ENCODE measurements at regions not wholly inside any gene's neighbourhood (a gene's known extent, or its start where the extent isn't known, plus 50 kb on each side); places are given as distances from the start of the nearest gene placed in this dataset.

DNA sequence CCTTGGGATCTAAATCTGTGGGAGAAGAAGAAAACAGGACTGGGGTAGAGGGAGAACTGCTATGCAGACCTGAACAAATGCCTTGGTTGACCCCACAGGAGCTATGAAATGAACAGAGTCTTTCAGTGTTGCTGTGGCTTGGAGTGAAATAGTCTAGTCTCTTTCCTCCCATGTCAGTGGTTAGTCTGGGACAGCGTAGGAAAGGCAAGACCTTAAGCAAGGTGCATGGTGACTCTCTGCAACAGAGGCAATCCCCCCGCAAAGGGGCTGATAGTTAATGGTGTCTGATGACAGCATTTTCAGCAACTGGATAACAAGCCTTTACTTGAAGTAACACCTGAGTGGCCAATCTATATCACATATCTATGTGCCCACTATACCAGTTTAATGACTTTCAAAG lies 62.3 kb downstream of the ARL4A start:
- no peak overlapping the region for H3K27ac ChIP-seq
- intact Hi-C loops (cut with DNase I; ENCODE audit: low total_unique reads): no loop called here
- no peaks in the 10 kb centered on the region for H3K9me3 ChIP-seq
- H3K4me1 ChIP-seq: no peaks in the 10 kb centered on the region
- H3K4me3 ChIP-seq: no peak overlapping the region
- no peak for DNase-seq
- WGBS, 5 donors: 92 to 100% (median 97%) methylated on average over 2 of the region's 2 CpGs
- no peaks in the 10 kb centered on the region for H3K36me3 ChIP-seq
- TF ChIP-seq POLR2AphosphoS5 (IDR thresholded peaks at IDR 0.05) (no peak), POLR2A (IDR thresholded peaks at IDR 0.05) (no peak), CTCF (IDR thresholded peaks at IDR 0.05) (no peak), EP300 (IDR thresholded peaks at IDR 0.05) (no peak)
- H3K27me3 ChIP-seq: no peaks in the 10 kb centered on the region

DNA sequence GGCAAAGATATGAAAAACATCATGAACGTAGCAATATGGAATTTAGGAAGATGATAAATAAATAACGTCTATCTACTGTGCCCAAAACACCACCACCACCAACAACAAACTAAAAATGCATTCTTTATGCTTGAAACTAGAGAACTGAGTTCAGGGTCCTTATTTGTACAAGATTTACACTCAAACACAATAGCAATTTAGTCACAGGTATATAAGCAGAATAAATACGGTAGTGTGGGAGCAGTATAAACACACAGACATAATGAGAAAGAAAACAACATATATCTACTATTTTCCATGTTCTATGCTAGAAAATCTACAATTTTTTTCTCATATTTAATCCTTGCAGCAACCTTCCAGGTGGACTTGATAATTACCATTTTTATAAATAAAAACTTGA lies 64.3 kb downstream of the ARL4A start:
- intact Hi-C loops (cut with DNase I; ENCODE audit: low total_unique reads): no loop called here
- Histone ChIP-seq H3K27ac (no peak overlapping the region), H3K4me1 (no peaks in the 10 kb centered on the region), H3K36me3 (no peaks in the 10 kb centered on the region), H3K27me3 (no peaks in the 10 kb centered on the region), H3K9me3 (no peaks in the 10 kb centered on the region), H3K4me3 (no peak overlapping the region)
- DNase-seq: no peak
- WGBS, 5 donors: 74 to 84% (median 81%) methylated on average over 3 of the region's 3 CpGs
- TF ChIP-seq CTCF (IDR thresholded peaks at IDR 0.05) (no peak), EP300 (IDR thresholded peaks at IDR 0.05) (no peak), POLR2AphosphoS5 (IDR thresholded peaks at IDR 0.05) (no peak)

DNA sequence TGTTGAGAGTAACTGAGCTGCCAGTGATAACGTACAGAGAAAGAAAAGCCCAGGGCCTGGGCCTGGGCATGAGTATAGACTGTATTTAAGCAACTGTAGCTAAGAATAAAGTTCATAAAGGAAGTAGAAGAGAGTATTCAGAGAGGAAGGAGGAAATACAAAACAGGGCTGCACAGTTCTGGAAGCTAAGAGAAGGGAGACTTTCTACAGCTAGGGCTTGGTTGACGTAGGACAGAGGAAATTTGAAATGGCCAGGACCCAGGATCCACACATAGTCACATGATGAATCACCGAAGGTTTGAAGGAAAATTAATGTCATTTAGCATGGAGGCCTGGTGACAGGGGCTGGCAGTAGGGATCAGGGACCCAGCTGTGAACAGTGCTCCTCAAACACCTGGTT lies 66.7 kb downstream of the ARL4A start:
- Histone ChIP-seq H3K4me3 (no peak overlapping the region), H3K27ac (no peak overlapping the region), H3K36me3 (no peaks in the 10 kb centered on the region), H3K27me3 (no peaks in the 10 kb centered on the region), H3K4me1 (peaks cover 0 to 5% (median 0%) of the 10 kb centered on the region in 4 donors), H3K9me3 (no peaks in the 10 kb centered on the region)
- 81 to 87% (median 83%) methylated on average over 3 of the region's 3 CpGs for WGBS, 5 donors
- no peak for DNase-seq
- no peak for TF ChIP-seq POLR2AphosphoS5 (IDR thresholded peaks at IDR 0.05)
- intact Hi-C loops (cut with DNase I; ENCODE audit: low total_unique reads): no loop called here

GRCh38 chr7:12756821-12757220 lies 69.4 kb downstream of the ARL4A start:
- 78 to 89% (median 85%) methylated on average over 4 of the region's 4 CpGs for WGBS, 5 donors
- DNase-seq: no peak
- no peak overlapping the region for H3K27ac ChIP-seq
- intact Hi-C loops (cut with DNase I; ENCODE audit: low total_unique reads): no loop called here
- peaks cover 0 to 5% (median 0%) of the 10 kb centered on the region in 4 donors for H3K4me1 ChIP-seq
- H3K36me3 ChIP-seq: no peaks in the 10 kb centered on the region
- TF ChIP-seq POLR2A (IDR thresholded peaks at IDR 0.05) (no peak), EP300 (IDR thresholded peaks at IDR 0.05) (no peak), CTCF (IDR thresholded peaks at IDR 0.05) (no peak), POLR2AphosphoS5 (IDR thresholded peaks at IDR 0.05) (no peak)
- H3K9me3 ChIP-seq: no peaks in the 10 kb centered on the region
- no peak overlapping the region for H3K4me3 ChIP-seq
- H3K27me3 ChIP-seq: no peaks in the 10 kb centered on the region

DNA sequence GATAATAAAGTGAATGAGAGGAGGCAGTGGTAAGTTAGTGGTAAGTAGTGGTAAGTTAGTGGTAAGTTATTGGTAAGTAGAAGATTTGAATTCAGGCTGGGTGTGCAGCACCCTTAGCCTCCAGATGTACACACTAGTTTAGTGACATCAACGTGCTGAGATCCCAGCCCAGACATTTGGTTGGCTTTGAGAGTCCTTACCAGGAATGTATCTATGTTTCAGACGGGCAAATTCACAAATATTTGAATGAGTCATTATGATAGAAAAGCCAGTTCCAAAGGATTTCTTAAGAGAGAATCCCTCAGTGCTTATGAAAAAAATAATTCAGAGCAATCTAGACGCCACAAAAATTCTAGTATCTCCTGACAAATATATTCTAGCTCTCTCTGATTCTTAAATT lies 70.0 kb downstream of the ARL4A start:
- 41 to 69% (median 52%) methylated on average over 3 of the region's 3 CpGs for WGBS, 5 donors

More for the DNA sequence above, 70.0 kb downstream of the ARL4A start:
- Histone ChIP-seq H3K4me1 (peaks cover 0 to 5% (median 0%) of the 10 kb centered on the region in 4 donors), H3K36me3 (no peaks in the 10 kb centered on the region), H3K4me3 (no peak overlapping the region), H3K27me3 (no peaks in the 10 kb centered on the region), H3K9me3 (no peaks in the 10 kb centered on the region), H3K27ac (no peak overlapping the region)
- intact Hi-C loops (cut with DNase I; ENCODE audit: low total_unique reads): no loop called here
- TF ChIP-seq EP300 (IDR thresholded peaks at IDR 0.05) (no peak), POLR2AphosphoS5 (IDR thresholded peaks at IDR 0.05) (no peak), CTCF (IDR thresholded peaks at IDR 0.05) (no peak), POLR2A (IDR thresholded peaks at IDR 0.05) (no peak)
- no peak for DNase-seq

Data from stomach (tissue), 8 donors.